GM12875 (cell line): ENCODE measurements at regions not wholly inside any gene's neighbourhood (a gene's known extent, or its start where the extent isn't known, plus 50 kb on each side); places are given as distances from the start of the nearest gene placed in this dataset.

ENCODE experiments used
- H3K4me3 ChIP-seq: one replicate; pipeline ENCODE4 v1.5.1; 2011; ENCODE audit warnings: low read depth, low read length, control low read depth
- CTCF ChIP-seq: IDR thresholded peaks from 2 replicates; pipeline ENCODE4 v1.5.1; 2011; ENCODE audit warnings: low read depth, mild to moderate bottlenecking, control low read depth, inconsistent platforms, low read length, moderate library complexity, borderline replicate concordance; ENCODE audit not compliant: insufficient read depth

- no peak overlapping the region for H3K4me3 ChIP-seq
- TF ChIP-seq CTCF = no peak
These were observed 328.8 kb downstream of the ARPP21 start for GRCh38 chr3:35968043-35968622.

- no peak overlapping the region for H3K4me3 ChIP-seq
- TF ChIP-seq CTCF = no peak
These were observed 330.1 kb downstream of the ARPP21 start for GRCh38 chr3:35969406-35969805.

GRCh38 chr3:35970793-35971192 lies 331.5 kb downstream of the ARPP21 start:
- TF ChIP-seq CTCF = no peak
- H3K4me3 ChIP-seq = no peak overlapping the region

- no peak for TF ChIP-seq CTCF
- no peak overlapping the region for H3K4me3 ChIP-seq
These were observed 332.4 kb downstream of the ARPP21 start for GRCh38 chr3:35971686-35972085.

GRCh38 chr3:35974872-35975271 lies 335.5 kb downstream of the ARPP21 start:
- TF ChIP-seq CTCF = no peak
- H3K4me3 ChIP-seq = no peak overlapping the region

- TF ChIP-seq CTCF = no peak
- H3K4me3 ChIP-seq = no peak overlapping the region
These were observed 346.8 kb downstream of the ARPP21 start for GRCh38 chr3:35986161-35986560.

- no peak for TF ChIP-seq CTCF
These were observed 348.1 kb downstream of the ARPP21 start for GRCh38 chr3:35987386-35987785.

More at GRCh38 chr3:35987386-35987785, 348.1 kb downstream of the ARPP21 start:
- H3K4me3 ChIP-seq = no peak overlapping the region
